ENCODE measurements at regions not wholly inside any gene's neighbourhood (a gene's known extent, or its start where the extent isn't known, plus 50 kb on each side); places are given as distances from the start of the nearest gene placed in this dataset.

- no peak for TF ChIP-seq POLR2A (IDR thresholded peaks at IDR 0.05)
- TF ChIP-seq, protein P1, sequence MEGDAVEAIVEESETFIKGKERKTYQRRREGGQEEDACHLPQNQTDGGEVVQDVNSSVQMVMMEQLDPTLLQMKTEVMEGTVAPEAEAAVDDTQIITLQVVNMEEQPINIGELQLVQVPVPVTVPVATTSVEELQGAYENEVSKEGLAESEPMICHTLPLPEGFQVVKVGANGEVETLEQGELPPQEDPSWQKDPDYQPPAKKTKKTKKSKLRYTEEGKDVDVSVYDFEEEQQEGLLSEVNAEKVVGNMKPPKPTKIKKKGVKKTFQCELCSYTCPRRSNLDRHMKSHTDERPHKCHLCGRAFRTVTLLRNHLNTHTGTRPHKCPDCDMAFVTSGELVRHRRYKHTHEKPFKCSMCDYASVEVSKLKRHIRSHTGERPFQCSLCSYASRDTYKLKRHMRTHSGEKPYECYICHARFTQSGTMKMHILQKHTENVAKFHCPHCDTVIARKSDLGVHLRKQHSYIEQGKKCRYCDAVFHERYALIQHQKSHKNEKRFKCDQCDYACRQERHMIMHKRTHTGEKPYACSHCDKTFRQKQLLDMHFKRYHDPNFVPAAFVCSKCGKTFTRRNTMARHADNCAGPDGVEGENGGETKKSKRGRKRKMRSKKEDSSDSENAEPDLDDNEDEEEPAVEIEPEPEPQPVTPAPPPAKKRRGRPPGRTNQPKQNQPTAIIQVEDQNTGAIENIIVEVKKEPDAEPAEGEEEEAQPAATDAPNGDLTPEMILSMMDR (IDR thresholded peaks at IDR 0.05) = no peak
- no peak for TF ChIP-seq EP300 (IDR thresholded peaks at IDR 0.05)
Measured at GRCh38 chr18:42363446-42364441, 408.7 kb downstream of the PIK3C3 start.
